GM19023 (cell line): ENCODE measurements at regions not wholly inside any gene's neighbourhood (a gene's known extent, or its start where the extent isn't known, plus 50 kb on each side); places are given as distances from the start of the nearest gene placed in this dataset.

Experiments used
- ATAC-seq: cut with Tn5 transposase; IDR thresholded peaks from one replicate; pipeline ENCODE4 v1.9.1; 2021; ENCODE audit warnings: mild to moderate bottlenecking, moderate library complexity; ENCODE audit not compliant: unreplicated experiment

GRCh38 chr2:180743401-180743800 lies 237.0 kb upstream of the UBE2E3 start:
- no peak for ATAC-seq

GRCh38 chr2:180742801-180743200 lies 237.6 kb upstream of the UBE2E3 start:
- no peak for ATAC-seq

GRCh38 chr2:180739070-180739469 lies 241.3 kb upstream of the UBE2E3 start:
- no peak for ATAC-seq

- no peak for ATAC-seq
Measured at GRCh38 chr2:180735799-180736198, 244.6 kb upstream of the UBE2E3 start.

GRCh38 chr2:180734382-180734781 lies 246.0 kb upstream of the UBE2E3 start:
- ATAC-seq, result no peak

GRCh38 chr2:180733330-180733729 lies 247.1 kb upstream of the UBE2E3 start:
- ATAC-seq, result no peak

- ATAC-seq, result no peak
Measured at GRCh38 chr2:180732337-180732736, 248.1 kb upstream of the UBE2E3 start.

GRCh38 chr2:180730976-180731375 lies 249.4 kb upstream of the UBE2E3 start:
- no peak for ATAC-seq

GRCh38 chr2:180728928-180729559 lies 251.4 kb upstream of the UBE2E3 start:
- ATAC-seq, result no peak

- no peak for ATAC-seq
Measured at GRCh38 chr2:180723712-180724111, 256.7 kb upstream of the UBE2E3 start.

- no peak for ATAC-seq
Measured at GRCh38 chr2:180722551-180723239, 257.7 kb upstream of the UBE2E3 start.

GRCh38 chr2:180720829-180721228 lies 259.6 kb upstream of the UBE2E3 start:
- ATAC-seq, result no peak

- ATAC-seq, result no peak
Measured at GRCh38 chr2:180717588-180717987, 262.8 kb upstream of the UBE2E3 start.

GRCh38 chr2:180716186-180717180 lies 263.9 kb upstream of the UBE2E3 start:
- no peak for ATAC-seq

- ATAC-seq, result no peak
Measured at GRCh38 chr2:180715044-180715443, 265.4 kb upstream of the UBE2E3 start.

GRCh38 chr2:180709392-180710145 lies 270.8 kb upstream of the UBE2E3 start:
- ATAC-seq, result no peak

GRCh38 chr2:180707884-180708205 lies 272.6 kb upstream of the UBE2E3 start:
- no peak for ATAC-seq

GRCh38 chr2:180707175-180707883 lies 273.1 kb upstream of the UBE2E3 start:
- ATAC-seq, result no peak

GRCh38 chr2:180706694-180707093 lies 273.7 kb upstream of the UBE2E3 start:
- ATAC-seq, result no peak

- ATAC-seq, result no peak
Measured at GRCh38 chr2:180705551-180705950, 274.9 kb upstream of the UBE2E3 start.
